Mammary epithelial cell (primary cell): ENCODE measurements at regions not wholly inside any gene's neighbourhood (a gene's known extent, or its start where the extent isn't known, plus 50 kb on each side); places are given as distances from the start of the nearest gene placed in this dataset.

Experiments
- CTCF ChIP-seq, 2 donors: IDR thresholded peaks in 1 of 2; conservative IDR thresholded peaks in 1 of 2; 2 replicates each; pipeline ENCODE4 v1.5.1; 2011 to 2012; ENCODE audit warnings: inconsistent platforms in 2 of 2, low read length in 2 of 2, mild to moderate bottlenecking in 2 of 2, control low read depth in 1 of 2, low read depth in 1 of 2; ENCODE audit not compliant: insufficient read depth in 1 of 2; ENCODE audit errors: extremely low read depth in 1 of 2
- EZH2 ChIP-seq: IDR thresholded peaks from 2 replicates; pipeline ENCODE4 v1.6.1; 2012; ENCODE audit warnings: low read length, inconsistent platforms, borderline replicate concordance

GRCh38 chr13:37194428-37194861 is 89.0 kb upstream of the CSNK1A1L start:
- TF ChIP-seq CTCF (conservative IDR thresholded peaks at IDR 0.05 in 1 of 2, IDR thresholded peaks at IDR 0.05 in 1 of 2; ENCODE audit: extremely low read depth in 1 of 2, insufficient read depth in 1 of 2, low read depth in 1 of 2, low read length in 2 of 2) (no peak), EZH2 (no peak)
